ENCODE measurements at regions not wholly inside any gene's neighbourhood (a gene's known extent, or its start where the extent isn't known, plus 50 kb on each side); places are given as distances from the start of the nearest gene placed in this dataset.
A peak's percentile ranks its signal among the peaks of the same experiment; 100 is the strongest.
"Not testable (repeated sequence)": the region's sequence is repeated elsewhere in the genome, so short reads cannot be mapped to it uniquely, and the experiment has no call there.

- DNase-seq (ENCODE audit: low read depth in 4 of 4, low spot score in 3 of 4) = no peak
Observed at GRCh38 chr7:10475940-10476641, 497.6 kb upstream of the PHF14 start.

DNA sequence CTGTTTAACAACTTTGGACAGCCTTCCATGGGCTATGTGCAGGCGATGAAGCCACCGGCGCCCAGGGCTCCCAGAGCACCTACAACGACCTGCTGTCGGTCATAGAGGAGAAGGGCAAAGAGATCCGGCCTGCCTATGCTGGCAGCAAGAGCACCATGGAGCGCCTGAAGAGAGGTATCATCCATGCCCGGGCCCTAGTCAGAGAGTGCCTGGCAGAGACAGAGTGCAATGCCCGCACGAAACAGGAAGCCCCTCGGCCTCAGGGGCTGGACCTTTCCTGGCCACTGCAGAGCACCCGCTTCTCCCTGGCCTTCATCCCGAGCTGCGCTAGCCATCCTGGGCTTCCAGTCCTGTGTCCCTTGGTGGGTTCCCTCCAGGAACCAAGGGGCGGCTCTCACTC, 497.0 kb upstream of the PHF14 start:
- no peak for DNase-seq (ENCODE audit: low read depth in 4 of 4, low spot score in 3 of 4)

- no peak for DNase-seq (ENCODE audit: low read depth in 4 of 4, low spot score in 3 of 4)
Observed at GRCh38 chr7:10483671-10484070, 490.0 kb upstream of the PHF14 start.

DNA sequence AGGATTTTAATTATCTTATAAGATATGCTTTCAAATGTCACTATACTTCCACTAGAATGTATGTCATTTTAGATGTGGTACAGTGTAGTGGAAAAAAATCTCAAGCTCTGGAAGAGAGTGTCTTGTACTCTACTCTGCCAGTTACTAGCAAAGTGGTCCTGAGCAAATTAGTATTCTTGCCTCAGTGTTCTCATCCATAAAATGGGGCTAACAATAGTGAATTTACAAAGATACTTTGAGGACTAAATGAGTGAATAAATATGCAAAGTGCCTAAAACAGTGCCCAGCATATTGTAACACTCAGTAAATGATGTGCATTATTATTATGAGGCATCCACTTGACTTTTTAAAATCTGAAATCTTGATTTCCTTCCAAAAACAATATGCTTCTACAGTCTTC, 488.9 kb upstream of the PHF14 start:
- DNase-seq (ENCODE audit: low read depth in 4 of 4, low spot score in 3 of 4) = no peak

DNA sequence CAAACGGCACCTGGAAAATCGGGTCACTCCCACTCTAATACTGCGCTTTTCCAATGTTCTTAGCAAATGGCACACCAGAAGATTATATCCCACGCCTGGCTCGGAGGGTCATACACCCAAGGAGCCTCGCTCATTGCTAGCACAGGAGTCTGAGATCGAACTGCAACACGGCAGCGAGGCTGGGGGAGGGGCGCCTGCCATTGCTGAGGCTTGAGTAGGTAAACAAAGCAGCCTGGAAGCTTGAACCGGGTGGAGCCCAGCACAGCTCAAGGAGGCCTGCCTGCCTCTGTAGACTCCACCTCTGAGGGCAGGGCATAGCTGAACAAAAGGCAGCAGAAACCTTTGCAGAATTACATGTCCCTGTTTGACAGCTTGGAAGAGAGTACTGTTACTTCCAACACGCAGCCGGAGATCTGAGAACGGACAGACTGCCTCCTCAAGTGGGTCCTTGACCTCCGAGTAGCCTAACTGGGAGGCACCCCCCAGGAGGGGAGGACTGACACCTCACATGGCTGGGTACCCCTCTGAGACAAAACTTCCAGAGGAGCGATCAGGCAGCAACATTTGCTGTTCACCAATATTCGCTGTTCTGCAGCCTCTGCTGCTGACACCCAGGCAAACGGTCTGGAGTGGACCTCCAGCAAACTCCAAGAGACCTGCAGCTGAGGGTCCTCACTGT, 472.3 kb upstream of the PHF14 start:
- DNase-seq (ENCODE audit: low read depth in 4 of 4, low spot score in 3 of 4) = not testable (repeated sequence)

GRCh38 chr7:10507032-10507431, 466.6 kb upstream of the PHF14 start:
- no peak for DNase-seq (ENCODE audit: low read depth in 4 of 4, low spot score in 3 of 4)

DNA sequence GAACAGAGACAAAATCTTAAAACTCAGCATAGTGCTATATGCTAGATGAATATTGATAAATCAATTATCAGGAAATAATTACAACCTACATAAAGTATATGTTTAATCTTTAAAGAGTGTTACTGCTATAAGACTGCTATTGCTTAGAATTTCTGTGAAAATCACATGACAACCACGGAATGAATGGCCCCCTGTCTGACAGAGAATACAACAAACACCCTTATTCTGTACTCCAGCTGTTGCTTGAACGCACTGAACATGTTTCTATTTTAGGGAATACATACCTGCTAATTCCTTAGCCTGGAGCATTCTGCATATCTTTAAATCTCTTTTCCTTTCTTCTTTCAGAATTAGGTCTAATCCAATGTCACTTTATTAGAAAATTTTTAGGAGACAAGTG, 452.4 kb upstream of the PHF14 start:
- no peak for DNase-seq (ENCODE audit: low read depth in 4 of 4, low spot score in 3 of 4)

DNA sequence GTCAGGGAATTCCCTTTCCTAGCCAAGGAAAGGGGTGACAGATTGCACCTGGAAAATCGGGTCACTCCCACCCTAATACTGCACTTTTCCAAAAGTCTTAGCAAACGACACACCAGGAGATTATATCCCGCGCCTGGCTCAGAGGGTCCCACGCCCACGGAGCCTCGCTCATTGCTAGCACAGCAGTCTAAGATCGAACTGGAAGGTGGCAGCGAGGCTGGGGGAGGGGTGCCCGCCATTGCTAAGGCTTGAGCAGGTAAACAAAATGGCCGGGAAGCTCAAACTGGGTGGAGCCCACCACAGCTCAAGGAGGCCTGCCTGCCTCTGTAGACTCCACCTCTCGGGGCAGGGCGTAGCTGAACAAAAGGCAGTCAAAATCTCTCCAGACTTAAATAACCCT, 440.2 kb upstream of the PHF14 start:
- not testable (repeated sequence) for DNase-seq (ENCODE audit: low read depth in 4 of 4, low spot score in 3 of 4)

- DNase-seq (ENCODE audit: low read depth in 4 of 4, low spot score in 3 of 4) = no peak
Observed at GRCh38 chr7:10536561-10536960, 437.1 kb upstream of the PHF14 start.

DNA sequence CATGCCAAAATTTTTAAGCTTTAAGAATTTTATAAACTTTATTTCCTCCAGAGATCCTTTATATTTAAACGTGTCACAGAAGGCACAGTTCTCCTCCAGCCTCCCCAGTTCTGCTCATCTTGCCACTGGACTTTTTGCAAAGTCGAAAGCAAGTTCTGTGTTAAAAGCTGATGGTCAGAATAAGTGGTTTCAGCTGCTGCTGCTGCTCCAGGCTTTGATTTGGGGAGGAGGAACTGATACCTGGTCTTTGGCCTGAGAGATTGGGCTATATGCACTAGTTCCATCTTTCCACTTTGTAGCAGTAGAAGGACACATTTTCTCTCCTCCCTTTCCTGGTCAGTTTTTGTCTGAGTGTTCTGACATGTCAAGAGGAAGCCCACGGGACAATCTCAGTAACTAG, 435.9 kb upstream of the PHF14 start:
- DNase-seq (ENCODE audit: low read depth in 4 of 4, low spot score in 3 of 4) = no peak

GRCh38 chr7:10557375-10557774, 416.3 kb upstream of the PHF14 start:
- DNase-seq (ENCODE audit: low read depth in 4 of 4, low spot score in 3 of 4) = no peak

GRCh38 chr7:10560497-10560896, 413.2 kb upstream of the PHF14 start:
- DNase-seq (ENCODE audit: low read depth in 4 of 4, low spot score in 3 of 4) = no peak

- DNase-seq (ENCODE audit: low read depth in 4 of 4, low spot score in 3 of 4) = no peak
Observed at GRCh38 chr7:10568891-10569290, 404.8 kb upstream of the PHF14 start.

- DNase-seq (ENCODE audit: low read depth in 4 of 4, low spot score in 3 of 4) = no peak
Observed at GRCh38 chr7:10571759-10572158, 401.9 kb upstream of the PHF14 start.

GRCh38 chr7:10577866-10578374, 395.8 kb upstream of the PHF14 start:
- no peak for DNase-seq (ENCODE audit: low read depth in 4 of 4, low spot score in 3 of 4)

DNA sequence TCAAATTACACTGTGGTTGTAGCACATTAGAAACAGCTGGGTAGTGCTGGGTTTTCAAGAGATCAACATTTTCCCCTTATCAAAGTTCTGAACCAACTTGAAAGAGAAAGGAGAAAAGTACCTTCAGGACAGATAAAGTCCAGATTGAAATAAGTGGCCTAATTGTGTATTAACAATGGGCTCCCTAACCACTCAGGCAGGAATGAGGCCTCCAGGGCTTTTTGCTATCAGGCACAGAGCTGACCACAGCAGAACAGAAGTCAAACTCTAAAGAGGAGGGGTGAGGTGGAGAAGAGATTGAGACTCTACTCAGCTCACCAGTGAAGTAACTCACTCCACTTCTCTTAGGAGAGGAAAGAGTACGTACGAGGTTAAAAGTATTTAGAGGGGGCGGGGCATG, 394.1 kb upstream of the PHF14 start:
- no peak for DNase-seq (ENCODE audit: low read depth in 4 of 4, low spot score in 3 of 4)

- DNase-seq (ENCODE audit: low read depth in 4 of 4, low spot score in 3 of 4) = peak; percentile 2 to 33 (median 22)
Observed at GRCh38 chr7:10584886-10585285, 388.8 kb upstream of the PHF14 start.

DNA sequence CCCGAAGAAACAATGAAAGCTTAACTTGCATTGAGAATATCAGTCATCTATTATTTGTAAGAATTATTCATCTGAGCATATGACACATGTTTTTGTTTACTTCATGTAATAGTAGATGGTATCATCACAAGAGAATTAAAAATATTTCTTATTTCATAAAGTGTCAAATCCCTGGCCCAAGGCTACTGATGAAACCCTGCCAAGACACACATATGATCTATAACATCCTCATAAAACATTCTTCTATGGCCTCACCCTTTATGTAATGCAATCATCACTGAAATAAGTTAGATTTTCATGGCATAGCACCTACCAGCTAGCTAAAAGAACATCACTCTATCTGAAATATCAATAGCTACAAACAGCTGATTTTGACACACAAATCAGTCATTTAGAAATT, 385.6 kb upstream of the PHF14 start:
- DNase-seq (ENCODE audit: low read depth in 4 of 4, low spot score in 3 of 4) = no peak

DNA sequence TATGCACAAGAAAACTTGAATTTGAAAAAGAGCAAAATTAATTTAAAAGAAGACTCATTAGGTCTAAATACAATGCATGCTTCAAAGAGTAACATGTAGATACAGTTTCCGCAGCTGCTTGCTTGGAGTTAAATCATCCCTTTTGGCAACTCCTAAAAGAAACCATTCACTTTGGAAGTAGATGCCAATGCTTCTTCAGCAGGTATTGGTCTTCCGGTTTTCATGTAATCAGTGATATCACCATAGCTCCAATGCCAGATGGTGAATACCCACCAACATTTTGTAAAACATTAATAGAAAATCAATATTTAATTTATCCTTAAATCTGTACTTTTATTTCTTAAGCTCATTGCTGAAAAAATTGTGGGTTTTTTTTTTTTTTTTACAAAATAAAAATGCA, 381.1 kb upstream of the PHF14 start:
- DNase-seq (ENCODE audit: low read depth in 4 of 4, low spot score in 3 of 4) = no peak

DNA sequence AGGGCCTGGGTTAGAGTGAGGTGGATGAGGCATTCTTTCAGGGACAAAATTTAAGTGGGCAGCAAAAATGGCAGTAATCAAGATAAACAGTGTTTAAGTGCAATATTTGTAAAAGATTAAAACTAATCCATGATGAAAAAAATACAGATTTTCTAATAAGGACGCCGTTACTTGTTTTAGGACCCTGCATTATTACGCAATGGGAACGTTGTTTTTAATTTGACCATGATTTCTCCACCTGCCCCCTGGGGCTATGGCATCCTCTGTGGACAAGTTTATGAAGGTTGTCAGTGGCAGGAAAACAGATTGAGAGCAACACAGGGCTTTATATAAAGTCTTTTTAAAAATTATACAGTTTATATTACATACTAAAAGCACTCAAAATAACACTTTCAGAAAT, 380.6 kb upstream of the PHF14 start:
- DNase-seq (ENCODE audit: low read depth in 4 of 4, low spot score in 3 of 4) = no peak

DNA sequence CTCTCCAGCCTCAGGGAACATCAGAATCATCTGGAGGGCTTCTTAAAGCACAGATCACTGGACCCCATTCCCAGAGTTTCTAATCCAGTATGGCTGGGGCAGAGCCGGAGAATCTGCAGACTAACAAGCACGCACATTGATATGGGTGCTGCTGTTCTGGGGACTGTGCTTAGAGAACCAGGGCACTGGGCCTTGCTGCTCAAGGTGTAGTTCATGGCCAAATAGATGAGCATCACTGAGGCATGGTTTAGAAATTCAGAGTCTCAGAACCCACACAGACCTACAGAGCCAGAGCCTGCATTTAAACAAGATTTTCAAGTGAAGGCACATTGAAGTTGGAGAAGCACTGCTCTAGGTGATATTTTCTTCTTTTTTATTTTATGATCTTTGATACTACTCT, 376.8 kb upstream of the PHF14 start:
- DNase-seq (ENCODE audit: low read depth in 4 of 4, low spot score in 3 of 4) = no peak

DNA sequence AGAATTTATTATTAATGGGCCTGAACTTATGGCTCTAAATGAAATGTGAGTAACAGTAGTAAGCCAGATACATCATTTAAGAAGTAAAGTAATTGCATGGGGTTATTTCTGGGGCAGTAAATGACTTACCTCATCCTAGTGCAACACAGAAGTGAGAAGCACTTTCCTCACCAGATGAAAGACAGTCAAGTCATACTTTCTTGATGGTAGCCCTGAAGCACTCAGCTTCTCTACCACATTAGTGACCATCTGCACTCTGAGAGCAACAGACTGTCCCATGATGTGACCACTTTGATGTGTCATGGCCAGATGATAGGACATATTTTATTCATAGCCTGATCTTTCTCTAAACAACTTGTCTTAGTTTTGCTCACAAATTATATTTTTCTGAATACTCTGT, 369.5 kb upstream of the PHF14 start:
- DNase-seq (ENCODE audit: low read depth in 4 of 4, low spot score in 3 of 4) = no peak

Data from right renal pelvis (tissue), 4 donors.